WI38 (cell line): ENCODE measurements at regions not wholly inside any gene's neighbourhood (a gene's known extent, or its start where the extent isn't known, plus 50 kb on each side); places are given as distances from the start of the nearest gene placed in this dataset.

Experiments used
- H3K4me3 ChIP-seq: 2 replicates; pipeline ENCODE4 v1.5.1; 2011; ENCODE audit warnings: low read depth, mild to moderate bottlenecking, control low read depth, low read length
- CTCF ChIP-seq: IDR thresholded peaks from 2 replicates; pipeline ENCODE4 v1.5.1; 2012; ENCODE audit warnings: low read depth, mild to moderate bottlenecking, control low read depth, low read length

DNA sequence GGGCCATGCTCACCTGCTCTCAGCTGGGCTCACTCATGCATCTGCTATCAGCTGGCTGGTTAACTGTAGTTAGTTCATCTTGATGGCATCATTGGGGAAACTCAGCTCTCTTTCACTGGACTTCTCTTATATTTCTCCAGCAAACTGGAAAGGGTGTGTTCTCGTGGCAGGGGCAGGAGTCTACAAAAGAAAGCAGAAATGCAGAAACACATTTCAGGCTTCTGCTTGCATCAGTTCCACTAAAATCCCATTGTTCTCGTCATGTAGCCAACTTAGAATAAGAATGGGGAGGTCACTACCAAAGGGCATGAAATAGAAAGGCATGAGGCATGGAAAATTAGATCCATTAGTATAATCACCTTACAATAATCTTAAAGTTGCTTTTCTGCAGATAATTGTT lies 207.3 kb downstream of the NRIP1 start:
- H3K4me3 ChIP-seq = no peak overlapping the region
- TF ChIP-seq CTCF = no peak

- no peak for TF ChIP-seq CTCF
- H3K4me3 ChIP-seq = no peak overlapping the region
Observed at GRCh38 chr21:14850394-14850793, 214.4 kb downstream of the NRIP1 start.

- no peak for TF ChIP-seq CTCF
- H3K4me3 ChIP-seq = no peak overlapping the region
Observed at GRCh38 chr21:14846621-14847020, 218.2 kb downstream of the NRIP1 start.

DNA sequence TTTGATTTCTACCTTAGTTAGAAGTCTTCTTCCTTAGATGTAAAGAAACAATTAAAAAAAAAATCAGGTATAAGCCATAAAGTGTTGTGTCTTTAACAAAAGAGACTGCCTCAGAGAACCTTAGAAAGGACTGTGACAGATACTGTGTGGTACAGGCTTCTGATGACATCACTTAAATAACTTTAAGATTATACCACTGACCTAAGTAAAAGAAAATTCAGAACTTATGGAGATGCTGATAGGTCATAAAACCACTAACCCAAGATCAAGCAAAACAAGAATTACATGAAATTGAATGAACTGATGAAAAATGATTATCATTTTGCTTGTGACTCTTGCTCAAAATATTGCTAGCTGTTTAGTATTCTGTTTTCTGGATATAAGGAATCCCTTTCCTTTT lies 220.8 kb downstream of the NRIP1 start:
- no peak overlapping the region for H3K4me3 ChIP-seq
- no peak for TF ChIP-seq CTCF

- no peak overlapping the region for H3K4me3 ChIP-seq
- no peak for TF ChIP-seq CTCF
Observed at GRCh38 chr21:14842601-14843000, 222.2 kb downstream of the NRIP1 start.

- no peak for TF ChIP-seq CTCF
- H3K4me3 ChIP-seq = no peak overlapping the region
Observed at GRCh38 chr21:14841511-14842472, 223.0 kb downstream of the NRIP1 start.

- H3K4me3 ChIP-seq = no peak overlapping the region
- no peak for TF ChIP-seq CTCF
Observed at GRCh38 chr21:14838400-14838799, 226.4 kb downstream of the NRIP1 start.
